Activated CD4-positive, alpha-beta T cell treated with anti-CD3 and anti-CD28 coated beads, Interleukin-2, amount 50 U/mL, for 16 hours (primary cell): ENCODE measurements at regions not wholly inside any gene's neighbourhood (a gene's known extent, or its start where the extent isn't known, plus 50 kb on each side); places are given as distances from the start of the nearest gene placed in this dataset.
"Not testable (repeated sequence)": the region's sequence is repeated elsewhere in the genome, so short reads cannot be mapped to it uniquely, and the experiment has no call there.

Source experiments
- DNase-seq: peaks from one replicate; pipeline ENCODE4 v3.0.0-alpha.2; 2020

- DNase-seq = no peak
Observed at GRCh38 chr10:2777666-2778355, 289.5 kb upstream of the PFKP start.

DNA sequence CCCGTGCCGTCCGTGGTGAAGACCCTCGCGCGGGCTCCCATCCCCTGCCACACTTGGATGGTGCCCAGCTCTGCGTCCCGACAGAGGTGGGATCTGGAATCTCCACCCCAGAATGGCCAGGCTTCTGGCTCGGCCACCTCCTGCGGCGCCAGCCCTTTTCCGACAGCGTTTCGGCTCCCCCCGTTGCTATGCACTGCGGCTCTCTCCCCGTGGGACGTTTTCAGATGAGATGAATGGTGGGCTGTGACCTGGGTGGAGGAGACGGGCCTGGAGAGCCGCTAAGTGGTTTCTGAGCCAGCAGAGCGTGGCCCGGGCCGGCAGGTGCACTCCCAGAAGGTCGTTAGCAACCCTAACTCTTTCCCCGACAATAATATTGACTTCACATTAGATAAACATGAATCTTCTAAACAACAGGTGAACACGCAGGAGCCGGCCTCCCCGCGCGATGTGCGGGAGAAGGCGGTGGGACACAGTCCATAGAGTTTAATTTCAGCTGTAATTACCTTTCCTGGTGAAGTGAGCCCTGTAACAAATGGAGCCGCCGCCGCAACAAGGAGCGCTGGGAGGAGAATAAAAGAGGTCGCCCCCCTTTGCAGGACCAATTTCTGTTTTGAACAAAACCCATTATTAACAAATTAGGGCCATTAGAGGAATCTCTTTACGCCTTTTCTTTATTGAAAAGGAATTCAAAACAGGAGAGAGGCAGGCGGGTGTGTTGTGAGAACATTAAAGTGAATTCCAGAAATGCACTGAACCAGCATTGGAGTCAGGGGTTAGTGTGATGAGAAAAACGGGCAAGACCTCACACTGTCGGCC lies 294.3 kb upstream of the PFKP start:
- no peak for DNase-seq

- no peak for DNase-seq
Observed at GRCh38 chr10:2772135-2772534, 295.2 kb upstream of the PFKP start.

DNA sequence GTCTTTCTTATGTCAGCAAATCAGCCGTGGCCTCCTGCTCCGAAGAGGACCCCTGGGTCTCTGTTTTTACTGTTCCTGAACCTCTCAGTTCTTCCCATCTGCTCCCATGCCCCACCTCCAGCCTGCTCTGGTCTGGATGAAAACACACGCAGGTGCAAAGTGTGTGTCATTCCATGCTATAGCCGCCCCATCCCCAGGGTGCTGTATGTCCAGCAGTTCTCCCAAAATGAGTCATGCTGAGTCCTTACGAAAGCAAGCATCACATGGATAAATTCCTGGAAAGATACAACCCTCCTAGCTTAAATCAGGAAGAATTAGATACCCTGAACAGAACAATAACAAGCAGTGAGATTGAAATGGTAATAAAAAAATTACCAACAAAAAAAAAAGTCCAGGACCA lies 300.1 kb upstream of the PFKP start:
- not testable (repeated sequence) for DNase-seq

DNA sequence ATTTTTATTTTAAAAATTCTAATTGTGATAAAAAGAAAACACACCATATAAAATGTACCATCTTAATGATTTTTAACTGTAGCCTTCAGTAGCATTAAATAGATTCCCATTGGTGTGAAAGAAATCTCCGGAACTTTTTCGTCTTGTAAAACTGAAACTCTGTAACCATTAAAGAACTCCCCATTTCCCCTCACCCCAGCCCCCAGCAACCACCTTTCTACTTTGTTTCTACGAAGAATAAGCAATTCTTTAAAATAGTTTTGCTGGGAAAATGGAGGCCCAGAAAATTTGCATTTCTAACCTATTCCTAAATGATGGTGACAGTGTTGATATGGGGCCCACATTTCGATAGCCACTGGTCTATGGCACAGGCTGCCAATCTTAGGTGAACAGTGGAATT lies 305.4 kb upstream of the PFKP start:
- no peak for DNase-seq

DNA sequence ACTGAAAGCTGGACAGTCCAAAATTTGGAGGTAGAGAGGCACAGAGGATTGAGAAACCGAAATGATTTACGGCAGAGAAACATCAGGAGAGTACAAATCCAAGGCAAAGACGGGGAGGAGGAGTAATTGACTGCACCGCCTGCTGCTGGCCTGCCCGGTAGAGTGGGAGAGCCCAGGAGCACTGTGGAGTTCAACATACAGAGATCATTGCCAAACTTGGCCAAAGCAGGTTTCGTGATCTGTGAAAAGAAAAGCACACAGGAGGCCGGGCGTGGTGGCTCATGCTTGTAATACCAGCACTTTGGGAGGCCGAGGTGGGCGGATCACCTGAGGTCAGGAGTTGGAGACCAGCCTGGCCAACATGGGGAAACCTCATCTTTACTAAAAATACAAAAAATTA lies 306.0 kb upstream of the PFKP start:
- no peak for DNase-seq

DNA sequence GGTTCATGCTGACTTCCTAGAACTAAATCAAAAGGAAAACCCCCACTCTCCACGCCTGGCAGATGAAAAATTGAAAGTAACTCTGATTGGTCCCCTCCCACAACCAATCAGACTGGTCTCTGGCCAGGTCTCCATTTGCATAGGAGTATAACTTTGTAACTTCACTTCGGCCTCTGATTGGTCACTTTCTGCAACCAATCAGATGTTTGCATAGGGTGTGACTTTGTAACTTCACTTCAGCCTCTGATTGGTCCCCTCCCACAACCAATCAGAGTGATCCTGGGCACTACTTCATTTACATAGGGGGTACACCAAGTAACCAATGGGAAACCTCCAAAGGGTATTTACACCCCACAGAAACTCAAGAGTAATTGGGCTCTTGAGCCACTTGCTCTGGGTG lies 306.6 kb upstream of the PFKP start:
- DNase-seq = no peak

GRCh38 chr10:2759233-2759632 lies 308.1 kb upstream of the PFKP start:
- DNase-seq = peak; percentile 6

DNA sequence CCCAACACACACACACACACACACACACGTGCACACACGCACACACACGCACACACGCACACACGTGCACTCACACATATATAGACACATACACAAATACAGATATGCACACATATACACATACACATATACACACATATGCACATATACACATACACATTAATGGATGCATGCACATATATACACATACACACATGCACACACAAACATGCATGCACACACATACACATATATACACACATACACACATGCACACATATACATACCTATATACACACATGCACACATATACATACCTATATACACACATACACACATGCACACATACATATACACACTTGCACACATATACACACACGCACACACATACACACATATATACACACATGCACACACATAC lies 312.4 kb upstream of the PFKP start:
- no peak for DNase-seq

GRCh38 chr10:2748287-2748686 lies 319.1 kb upstream of the PFKP start:
- DNase-seq = no peak

DNA sequence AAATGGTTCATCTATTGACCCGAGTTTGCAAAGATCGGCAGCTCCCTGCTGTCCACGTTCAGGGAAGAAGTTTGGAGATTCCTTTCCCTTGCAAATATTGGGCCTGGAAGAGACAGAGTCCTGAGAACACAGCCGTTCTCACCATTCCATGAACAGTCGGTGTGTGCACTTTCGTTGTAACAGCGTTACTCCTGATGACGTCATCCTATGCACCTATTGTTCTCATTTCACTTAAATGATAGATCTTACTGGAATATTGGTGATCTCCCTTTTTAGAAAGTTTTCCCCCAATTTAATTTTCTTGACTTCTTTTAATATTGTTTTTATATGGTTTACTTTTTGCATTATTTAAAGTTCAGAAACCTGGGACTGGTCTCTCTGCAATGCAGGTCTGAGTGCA lies 320.7 kb upstream of the PFKP start:
- no peak for DNase-seq

DNA sequence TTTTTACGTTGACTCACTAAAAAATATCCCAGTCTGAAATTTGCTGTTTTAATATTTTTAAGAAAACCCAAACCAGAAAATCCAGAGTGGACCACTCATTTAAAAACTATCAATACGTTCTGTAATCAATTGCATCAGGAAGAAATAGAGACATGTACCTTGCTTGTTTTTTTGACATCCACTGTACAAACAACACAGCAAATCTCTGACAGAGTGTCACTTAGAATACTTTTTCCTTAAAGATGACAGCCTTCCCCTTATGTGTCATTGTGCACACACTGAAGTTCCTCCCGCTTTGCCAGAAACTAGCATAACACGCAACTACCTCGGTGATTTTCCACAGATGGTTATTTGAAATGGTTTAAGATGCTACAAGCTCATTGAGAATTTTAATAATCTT lies 321.7 kb upstream of the PFKP start:
- no peak for DNase-seq

DNA sequence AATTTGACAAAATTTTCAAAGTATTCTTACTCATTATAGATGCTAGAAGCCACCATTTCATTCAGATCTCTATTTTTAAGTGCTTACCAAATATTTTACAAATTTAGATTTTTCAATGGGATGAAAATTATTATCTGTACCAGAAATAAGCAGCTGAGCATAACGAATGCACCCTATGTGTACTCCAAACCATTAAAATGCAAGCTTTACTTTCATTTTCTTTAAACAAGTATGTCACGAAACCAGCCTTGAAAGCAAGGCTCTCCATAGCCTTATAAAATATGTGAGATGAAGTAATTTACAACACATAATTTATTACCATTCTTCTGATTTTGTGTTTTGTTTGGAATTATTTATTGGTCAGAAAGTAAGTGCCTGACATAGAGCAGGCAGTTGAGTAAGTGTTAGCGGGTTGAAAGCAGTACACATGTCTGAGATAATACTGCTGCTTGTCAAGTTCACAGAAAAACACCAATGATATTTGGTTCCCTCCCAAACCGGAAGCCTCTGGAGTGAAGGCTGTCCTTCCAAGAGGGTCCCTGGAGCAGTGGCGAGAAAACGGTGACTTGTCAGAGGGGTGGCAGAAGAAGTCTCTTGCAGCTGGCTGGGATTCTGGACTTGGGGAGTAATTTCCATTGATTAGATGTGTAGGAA lies 322.7 kb upstream of the PFKP start:
- no peak for DNase-seq

DNA sequence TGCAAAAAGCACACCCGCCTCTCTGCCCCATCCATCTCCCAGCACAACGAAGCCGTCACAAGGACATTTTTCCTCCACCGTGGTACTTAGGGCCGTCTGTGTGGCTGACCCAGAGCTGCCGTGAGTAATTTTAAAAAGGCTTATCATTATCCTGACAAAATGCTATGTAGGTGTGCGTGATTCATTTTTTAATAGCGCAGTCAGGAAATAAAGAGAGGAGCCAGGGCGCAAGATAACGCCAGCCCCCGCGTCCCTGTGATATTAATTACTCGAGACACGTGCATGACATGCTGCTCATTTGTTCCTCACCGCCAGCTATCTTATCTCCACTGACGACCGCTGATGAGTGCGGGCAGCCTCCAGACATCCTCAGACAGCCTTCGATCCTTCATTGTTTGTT lies 332.7 kb upstream of the PFKP start:
- no peak for DNase-seq

DNA sequence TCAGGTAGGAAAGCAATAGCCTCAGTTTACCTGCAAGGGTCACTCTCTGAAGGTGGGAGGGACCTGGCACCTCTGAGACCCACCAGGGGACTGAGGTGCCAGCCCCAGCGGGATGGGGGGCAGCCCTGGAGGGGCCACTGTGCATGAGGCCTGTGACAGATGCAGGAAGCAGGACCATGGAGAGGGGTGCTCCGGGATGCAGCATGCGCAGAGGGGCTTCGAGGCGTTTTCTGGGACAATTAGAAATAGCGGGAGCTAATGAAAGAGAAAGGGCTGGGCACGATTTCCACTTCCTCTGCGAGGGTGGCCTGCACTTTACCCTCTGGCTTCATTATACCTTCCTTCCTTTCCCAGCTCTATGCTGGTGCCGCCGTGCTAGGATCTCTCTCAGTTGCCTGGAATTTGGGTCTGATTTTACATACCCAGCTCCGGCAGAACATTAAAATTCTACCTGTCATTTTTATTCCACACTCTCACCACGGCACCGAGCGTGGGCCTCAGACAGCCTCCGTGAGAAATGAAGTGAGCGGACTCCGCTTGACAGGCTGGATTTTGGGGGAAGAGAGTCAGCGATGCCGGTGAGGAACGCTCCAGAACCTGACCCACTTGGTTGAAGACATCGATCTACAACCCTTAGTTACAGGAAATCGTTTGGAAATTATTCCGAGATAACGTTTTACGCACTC lies 333.9 kb upstream of the PFKP start:
- DNase-seq = no peak

DNA sequence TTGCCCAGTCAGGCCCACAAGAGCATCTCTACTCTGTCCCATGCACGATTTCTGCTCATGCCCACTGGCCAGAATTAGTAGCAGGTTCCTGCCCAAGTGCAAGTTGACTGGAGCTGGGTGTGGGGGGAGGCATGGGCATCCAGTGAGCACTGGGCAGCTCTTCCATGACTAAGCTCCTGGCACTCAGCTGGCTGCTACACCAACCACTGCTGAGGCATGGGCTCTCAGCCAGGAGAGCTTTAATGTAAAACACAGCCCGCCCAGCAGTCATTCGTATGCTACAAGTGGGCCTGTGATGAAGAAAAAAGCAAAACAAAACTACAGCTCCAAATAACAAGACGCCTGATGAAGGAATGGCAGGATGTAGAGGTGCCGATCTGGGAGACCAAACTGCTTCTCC lies 335.4 kb upstream of the PFKP start:
- DNase-seq = no peak

GRCh38 chr10:2729197-2729596 lies 338.2 kb upstream of the PFKP start:
- no peak for DNase-seq

DNA sequence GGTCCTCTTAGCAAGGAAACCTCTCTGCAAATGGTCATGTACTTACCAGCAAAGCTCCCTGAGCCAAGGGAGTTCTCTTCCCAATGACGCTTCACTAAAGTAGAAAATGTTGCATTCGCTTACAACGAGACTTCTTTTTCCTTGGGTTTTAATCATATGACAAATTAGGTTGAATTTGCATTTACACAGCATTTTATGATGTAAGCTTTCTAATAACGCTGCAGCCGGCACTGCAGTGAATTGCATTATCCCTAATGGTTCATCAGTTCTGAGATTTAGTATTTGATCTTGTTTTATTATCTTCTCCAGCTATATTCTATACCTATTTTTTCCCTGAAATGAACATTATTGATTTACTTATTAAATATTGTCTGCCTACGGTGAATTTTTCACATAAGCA lies 339.3 kb upstream of the PFKP start:
- DNase-seq = no peak

DNA sequence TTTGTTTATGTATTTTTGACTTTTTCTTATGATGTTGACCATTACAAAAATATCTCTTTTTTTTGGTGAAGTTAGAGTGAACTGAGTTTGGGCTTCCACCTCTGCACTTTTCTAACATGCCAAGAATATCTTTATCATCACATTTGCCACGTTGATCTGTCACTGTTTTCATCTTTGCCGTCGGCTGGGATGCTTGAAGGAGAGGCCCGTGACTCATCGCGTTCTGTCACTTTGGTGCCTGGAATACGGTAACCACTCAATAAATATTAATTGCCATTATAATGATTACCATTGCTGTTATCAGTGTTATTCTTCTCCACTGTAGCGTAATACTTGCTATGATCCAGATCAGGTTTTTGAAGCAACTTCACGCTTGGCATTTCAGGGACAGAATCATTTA lies 350.8 kb upstream of the PFKP start:
- no peak for DNase-seq

DNA sequence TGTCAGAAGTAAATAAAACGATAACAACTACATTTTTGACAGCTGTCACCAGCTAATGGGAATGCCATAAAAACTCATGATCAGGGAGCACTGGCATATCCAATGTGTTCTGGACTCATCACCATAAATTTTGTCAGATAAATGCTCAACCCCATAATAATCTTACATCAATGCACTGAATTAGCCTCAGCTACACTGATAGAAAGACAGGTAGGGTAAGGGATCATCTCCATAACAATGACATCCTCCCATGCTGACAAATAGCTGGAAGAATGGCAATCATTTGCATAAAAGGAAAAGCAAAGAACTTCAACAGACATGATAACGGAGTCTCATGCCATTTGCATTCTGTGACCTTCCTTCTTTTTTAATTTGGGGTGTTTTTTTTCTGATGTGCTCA lies 352.8 kb upstream of the PFKP start:
- no peak for DNase-seq

DNA sequence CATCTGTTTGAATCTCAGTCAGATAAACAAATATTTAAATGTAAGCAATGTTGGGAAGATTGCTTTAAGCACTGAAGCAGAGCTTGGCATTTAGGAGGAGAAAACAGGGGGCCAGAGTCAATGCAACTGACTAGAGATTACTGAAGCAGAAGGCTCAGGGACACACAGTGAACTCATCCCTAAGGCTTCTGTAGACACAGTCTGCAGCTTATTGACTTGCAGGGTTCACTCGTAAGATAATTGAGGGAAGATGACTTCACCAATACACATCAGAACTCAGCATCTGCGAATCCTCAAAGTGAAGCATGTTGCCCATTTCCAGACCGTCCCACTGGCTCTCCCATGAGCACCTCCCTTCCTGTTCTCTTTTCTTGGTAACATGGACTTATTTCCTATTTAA lies 363.4 kb upstream of the PFKP start:
- DNase-seq = no peak

GRCh38 chr10:2701802-2702201 lies 365.5 kb upstream of the PFKP start:
- DNase-seq = no peak

GRCh38 chr10:2700626-2701305 lies 366.6 kb upstream of the PFKP start:
- DNase-seq = no peak
